HG02943 (cell line): ENCODE measurements at regions not wholly inside any gene's neighbourhood (a gene's known extent, or its start where the extent isn't known, plus 50 kb on each side); places are given as distances from the start of the nearest gene placed in this dataset.
"Not testable (repeated sequence)": the region's sequence is repeated elsewhere in the genome, so short reads cannot be mapped to it uniquely, and the experiment has no call there.

ENCODE experiments used
- ATAC-seq: cut with Tn5 transposase; IDR thresholded peaks from one replicate; pipeline ENCODE4 v1.9.1; 2021; ENCODE audit warnings: mild to moderate bottlenecking, low read depth, moderate library complexity; ENCODE audit not compliant: unreplicated experiment

DNA sequence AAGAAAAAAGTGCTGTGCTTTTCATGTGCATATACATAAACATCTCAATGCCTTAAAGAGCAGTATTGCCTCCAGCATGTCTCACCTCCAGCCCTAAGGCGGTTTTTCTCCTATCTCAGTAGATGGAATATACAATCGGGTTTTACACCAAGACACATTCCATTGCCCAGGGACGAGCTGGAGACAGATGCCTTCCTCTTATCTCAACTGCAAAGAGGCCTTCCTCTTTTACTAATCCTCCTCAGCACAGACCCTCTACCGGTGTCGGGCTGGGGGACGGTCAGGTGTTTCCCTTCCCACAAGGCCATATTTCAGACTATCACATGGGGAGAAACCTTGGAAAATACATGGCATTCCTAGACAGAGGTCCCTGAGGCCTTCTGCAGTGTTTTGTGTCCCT, 385.3 kb downstream of the AMY1C start:
- ATAC-seq: not testable (repeated sequence)

DNA sequence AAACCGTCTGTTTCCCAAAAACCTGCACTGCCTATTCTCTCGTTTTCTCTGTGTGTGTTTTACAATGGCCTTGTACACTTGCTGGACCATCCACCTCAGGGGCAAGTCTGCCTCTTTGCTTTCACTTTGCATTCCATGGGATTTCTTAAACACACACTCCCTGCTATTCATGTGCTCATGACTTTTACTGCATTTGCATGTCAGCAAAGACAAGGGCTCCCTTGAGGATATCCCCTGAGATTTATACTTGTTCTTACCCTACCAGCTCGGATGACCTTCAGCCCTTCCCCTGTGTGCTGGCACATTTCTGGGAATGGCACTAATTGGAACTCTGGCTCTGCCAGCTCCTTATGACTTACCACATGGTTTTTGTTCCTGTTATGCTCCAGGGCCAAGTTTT, 386.9 kb downstream of the AMY1C start:
- ATAC-seq: no peak

DNA sequence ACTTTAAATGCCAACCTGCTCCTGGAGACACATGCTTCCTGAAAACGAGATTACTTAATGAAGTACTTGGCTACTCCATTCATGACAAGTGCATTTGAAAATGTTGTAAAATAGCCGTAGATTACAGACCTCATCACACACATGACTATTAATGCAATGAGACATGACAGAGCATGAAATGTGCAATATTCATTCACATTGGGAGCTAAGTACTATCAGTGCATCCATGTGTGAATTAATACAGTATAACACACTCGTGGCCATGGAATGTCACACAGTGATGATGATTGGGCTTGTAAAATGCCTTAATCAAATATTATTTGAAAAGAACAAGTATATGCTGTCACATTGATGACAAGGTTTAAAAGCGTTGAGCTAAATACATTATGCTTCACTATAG, 407.0 kb downstream of the AMY1C start:
- ATAC-seq: no peak

- ATAC-seq: no peak
Observed at GRCh38 chr1:104163912-104164476, 414.3 kb downstream of the AMY1C start.

DNA sequence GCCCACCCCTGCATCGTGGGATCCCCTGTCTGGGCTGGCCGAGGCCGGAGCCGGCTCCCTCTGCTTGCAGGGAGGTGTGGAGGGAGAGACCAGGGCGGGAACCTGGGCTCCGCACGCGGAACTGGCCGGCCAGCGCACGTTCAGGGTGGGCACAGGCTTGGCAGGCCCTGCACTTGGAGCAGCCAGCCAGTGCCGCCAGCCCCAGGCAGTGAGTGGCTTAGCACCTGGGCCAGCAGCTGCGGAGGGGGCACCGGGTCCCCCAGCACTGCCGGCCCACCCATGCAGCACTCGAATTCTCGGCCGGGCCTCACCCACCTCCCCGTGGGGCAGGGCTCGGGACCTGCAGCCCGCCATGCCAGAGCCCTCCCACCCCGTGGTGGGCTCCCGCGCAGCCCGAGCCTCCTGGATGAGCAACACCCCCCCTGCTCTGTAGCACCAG, 422.6 kb downstream of the AMY1C start:
- ATAC-seq: no peak

- no peak for ATAC-seq
Observed at GRCh38 chr1:104182251-104182650, 432.6 kb downstream of the AMY1C start.

DNA sequence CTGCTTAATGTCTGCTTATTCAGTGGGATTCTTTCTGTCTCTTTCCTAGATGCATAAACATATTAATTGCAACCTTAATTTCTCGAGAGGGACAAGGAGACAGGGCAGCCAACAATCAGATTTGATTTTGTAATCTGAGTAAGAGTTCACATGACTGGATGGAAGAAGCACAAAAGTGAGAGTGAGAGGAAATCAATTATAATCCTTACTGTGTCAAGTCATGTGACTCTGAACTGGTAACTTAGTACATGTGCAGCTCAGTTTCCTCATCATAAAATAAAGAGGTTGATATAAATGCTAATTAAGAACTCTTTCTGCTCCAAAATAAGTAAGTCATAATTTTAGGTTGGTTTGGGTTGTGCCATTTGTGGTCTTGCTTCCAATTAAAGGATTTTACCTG, 439.5 kb downstream of the AMY1C start:
- ATAC-seq: no peak

GRCh38 chr1:104190821-104191220, 441.1 kb downstream of the AMY1C start:
- ATAC-seq: no peak

DNA sequence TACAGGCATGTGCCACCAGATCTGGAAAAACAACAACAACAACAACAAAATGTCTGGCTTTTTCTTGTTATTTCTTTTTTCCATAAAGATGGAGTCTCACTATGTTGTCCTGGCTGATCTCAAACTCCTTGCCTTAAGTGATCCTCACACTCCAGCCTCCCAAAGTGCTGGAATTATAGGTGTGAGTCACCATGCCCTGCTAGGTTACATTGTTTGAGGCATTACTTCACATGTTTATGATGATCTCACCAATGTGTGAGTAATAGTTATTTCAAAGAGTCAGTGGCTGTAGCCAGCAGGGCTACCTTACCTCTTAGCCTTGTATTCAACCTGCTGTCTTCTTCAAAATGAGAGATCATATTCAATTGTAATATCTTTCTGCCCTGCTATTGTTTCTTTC, 445.7 kb downstream of the AMY1C start:
- ATAC-seq: no peak

DNA sequence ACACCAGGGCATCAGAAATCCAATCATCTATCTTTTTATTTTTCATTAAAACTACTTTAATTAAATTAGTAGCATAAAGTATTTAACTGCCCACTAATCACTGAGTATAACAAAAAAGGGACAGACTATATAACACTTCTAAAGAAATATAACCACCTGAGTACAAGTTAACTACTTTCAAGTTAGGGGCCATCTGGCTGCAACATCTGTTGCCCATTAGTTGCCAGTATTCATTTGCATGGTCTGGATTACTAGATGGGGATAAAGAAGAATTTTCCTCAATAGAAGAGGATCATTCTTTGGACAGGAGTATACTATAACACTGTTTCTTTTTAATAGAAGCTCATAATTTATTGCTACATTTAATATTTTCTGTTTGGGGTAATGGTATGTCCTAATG, 446.4 kb downstream of the AMY1C start:
- no peak for ATAC-seq

DNA sequence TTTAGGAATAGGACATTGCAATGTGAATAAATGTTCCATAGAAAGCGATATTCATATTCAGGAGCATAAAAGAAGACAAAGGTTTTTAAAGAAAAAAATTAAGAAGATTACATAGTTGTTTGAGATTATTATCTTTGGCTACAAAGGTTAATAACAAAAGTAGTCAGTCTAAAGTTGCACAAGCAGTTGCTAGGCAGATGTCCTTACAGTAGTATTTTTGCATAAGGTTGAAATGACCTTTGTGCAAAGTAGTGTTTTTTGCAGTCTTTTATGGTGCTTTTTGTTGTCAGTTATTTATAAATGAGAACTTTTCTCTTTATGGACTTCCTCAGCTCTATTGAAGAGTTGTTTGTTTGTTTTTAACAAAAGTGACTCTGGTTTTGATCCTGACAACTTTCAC, 447.8 kb downstream of the AMY1C start:
- ATAC-seq: no peak

GRCh38 chr1:104212239-104212638, 462.5 kb downstream of the AMY1C start:
- ATAC-seq: no peak

GRCh38 chr1:104217395-104217986, 467.8 kb downstream of the AMY1C start:
- not testable (repeated sequence) for ATAC-seq

- ATAC-seq: no peak
Observed at GRCh38 chr1:104229860-104230259, 480.2 kb downstream of the AMY1C start.

GRCh38 chr1:104231676-104232075, 482.0 kb downstream of the AMY1C start:
- ATAC-seq: no peak

DNA sequence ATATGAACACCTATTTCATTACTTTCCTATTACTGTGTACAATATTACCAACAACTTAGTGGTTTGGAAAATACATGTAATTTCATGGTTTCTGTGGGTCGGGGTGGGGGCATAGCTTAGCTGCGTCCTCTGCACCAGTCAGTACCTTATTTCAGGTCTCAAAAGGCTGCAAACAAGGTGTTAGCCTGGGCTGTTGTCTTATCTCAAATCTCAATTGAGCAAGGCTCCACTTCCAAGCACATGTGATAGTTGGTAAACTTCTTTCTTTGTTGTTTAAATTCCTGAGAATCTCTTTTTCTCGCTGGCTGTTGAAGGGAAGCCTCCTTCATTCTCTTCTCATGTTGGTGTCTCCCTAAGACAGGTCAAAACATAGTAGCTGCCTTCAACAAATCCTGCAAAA, 485.4 kb downstream of the AMY1C start:
- no peak for ATAC-seq

DNA sequence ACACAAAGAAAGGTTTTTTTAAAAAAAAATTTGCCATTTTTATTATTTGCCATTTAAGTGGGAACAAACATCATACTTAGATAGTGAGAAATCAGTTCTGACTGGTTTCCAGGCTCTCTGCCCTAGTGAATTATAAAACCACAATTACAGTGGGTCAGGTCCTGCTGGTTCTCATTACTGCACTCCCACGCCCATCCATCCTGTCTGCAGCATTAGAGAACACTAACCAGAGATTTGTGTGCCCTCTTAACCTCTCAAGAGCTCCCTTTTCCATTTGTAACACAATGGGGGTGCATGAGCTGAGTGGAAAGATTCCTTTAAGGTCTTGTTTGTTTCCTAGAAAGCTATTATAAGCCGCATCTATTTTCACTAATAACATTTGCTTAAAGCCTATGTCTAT, 489.3 kb downstream of the AMY1C start:
- ATAC-seq: no peak

- no peak for ATAC-seq
Observed at GRCh38 chr1:104248385-104248784, 498.7 kb downstream of the AMY1C start.

- no peak for ATAC-seq
Observed at GRCh38 chr1:104259481-104259880, 509.8 kb downstream of the AMY1C start.

DNA sequence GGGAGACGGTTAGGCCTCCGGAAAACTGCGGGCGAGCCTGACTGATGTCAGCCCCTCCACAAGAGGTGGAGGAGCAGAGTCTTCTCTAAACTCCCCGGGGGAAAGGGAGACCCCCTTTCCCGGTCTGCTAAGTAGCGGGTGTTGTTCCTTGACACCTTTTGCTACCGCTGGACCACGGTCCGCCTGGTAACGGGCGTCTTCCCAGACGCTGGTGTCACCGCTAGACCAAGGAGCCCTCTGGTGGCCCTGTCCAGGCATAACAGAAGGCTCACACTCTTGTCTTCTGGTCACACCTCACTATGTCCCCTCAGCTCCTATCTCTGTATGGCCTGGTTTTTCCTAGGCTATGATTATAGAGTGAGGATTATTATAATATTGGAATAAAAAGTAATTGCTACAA, 513.4 kb downstream of the AMY1C start:
- ATAC-seq: not testable (repeated sequence)

DNA sequence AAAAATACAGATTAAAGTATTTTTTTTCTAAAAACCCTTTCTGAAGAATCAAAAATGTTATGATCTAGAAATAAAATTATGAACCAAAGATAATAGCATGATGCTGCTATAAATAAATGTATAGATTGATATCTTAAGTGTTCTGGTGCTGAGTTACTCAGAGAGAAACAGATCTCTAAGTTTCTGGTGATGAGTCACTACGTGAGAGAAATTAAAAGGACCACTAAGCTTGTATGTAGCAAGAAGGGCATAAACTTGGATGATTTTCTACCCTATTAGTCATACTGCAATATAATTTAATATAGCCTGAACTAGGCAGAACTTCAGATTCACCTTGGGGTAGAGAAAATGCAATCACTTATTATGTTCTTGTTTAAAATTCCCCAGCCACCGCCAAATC, 514.8 kb downstream of the AMY1C start:
- no peak for ATAC-seq

DNA sequence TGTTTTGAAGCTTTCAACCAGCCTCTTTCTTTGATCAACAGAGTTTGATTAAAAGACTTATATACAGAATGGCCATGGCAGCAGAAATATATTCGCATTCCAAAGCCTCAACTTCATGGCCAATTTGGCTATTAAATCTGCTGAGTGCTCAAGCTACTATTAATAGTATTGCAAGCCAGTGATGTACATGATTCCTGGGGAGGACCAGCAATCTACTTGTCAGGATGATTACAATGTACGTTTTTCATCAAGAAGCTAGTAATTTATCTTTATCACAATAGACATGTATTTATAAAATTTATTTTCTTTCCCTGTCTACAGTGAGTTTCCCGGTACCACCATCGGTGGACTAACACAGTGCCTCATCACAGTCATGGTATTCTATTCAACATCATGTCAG, 515.5 kb downstream of the AMY1C start:
- no peak for ATAC-seq

DNA sequence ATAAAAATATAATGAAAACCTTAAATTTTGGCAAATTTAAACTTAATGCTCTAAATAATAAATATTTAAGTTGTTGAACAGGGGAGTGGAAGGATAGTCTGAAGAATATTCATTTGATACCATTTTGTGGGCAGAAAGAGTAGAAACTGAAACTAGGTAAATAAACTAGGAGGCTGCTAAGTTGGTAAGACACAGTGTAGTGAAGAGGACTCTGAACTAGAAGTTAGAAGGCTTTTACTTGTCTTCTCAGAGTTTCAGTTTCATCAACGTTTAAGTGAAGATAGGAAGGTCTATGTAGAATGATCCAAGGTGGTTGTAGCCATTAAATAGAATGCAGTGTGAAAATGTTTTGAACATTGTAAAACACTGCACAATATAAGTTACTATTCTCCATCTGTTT, 516.9 kb downstream of the AMY1C start:
- ATAC-seq: peak; percentile 94
